Testis (tissue), 2 donors: ENCODE measurements at regions not wholly inside any gene's neighbourhood (a gene's known extent, or its start where the extent isn't known, plus 50 kb on each side); places are given as distances from the start of the nearest gene placed in this dataset.

ENCODE experiments used
- CTCF ChIP-seq, 3 experiments: fragments of 450-650 bp in 2 of 3; fragments of 200-600 bp in 1 of 3; sonication (generic) in 1 of 3; IDR thresholded peaks; one replicate each; pipeline ENCODE4 v1.5.1; 2016 to 2019; ENCODE audit warnings: antibody characterized with exemption in 3 of 3, mild to moderate bottlenecking in 2 of 3, moderate library complexity in 1 of 3
- POLR2A ChIP-seq: fragments of 450-650 bp; IDR thresholded peaks from one replicate; pipeline ENCODE4 v1.6.1; 2017; ENCODE audit warnings: antibody characterized with exemption, mild to moderate bottlenecking, moderate library complexity

- TF ChIP-seq POLR2A (no peak), CTCF (IDR thresholded peaks at IDR 0.05) (no peak)
Measured at GRCh38 chr2:167703441-167703840, 544.0 kb downstream of the STK39 start.
